GM12878 (cell line): ENCODE measurements at regions not wholly inside any gene's neighbourhood (a gene's known extent, or its start where the extent isn't known, plus 50 kb on each side); places are given as distances from the start of the nearest gene placed in this dataset.

Source experiments
- BMI1 ChIP-seq: fragments of 450-650 bp; IDR thresholded peaks from 2 replicates; pipeline ENCODE4 v1.6.1; 2016; ENCODE audit warnings: mild to moderate bottlenecking, moderate library complexity, borderline replicate concordance
- CHD2 ChIP-seq: IDR thresholded peaks from 2 replicates; pipeline ENCODE4 v1.6.1; 2011; ENCODE audit warnings: low read depth, low read length, improper control_type of control experiment, borderline replicate concordance
- CREB1 ChIP-seq: IDR thresholded peaks from 2 replicates; pipeline ENCODE4 v1.6.1; 2012; ENCODE audit warnings: low read depth, mild to moderate bottlenecking, inconsistent platforms
- CTCF ChIP-seq, 3 experiments: IDR thresholded peaks in 2 of 3; conservative IDR thresholded peaks in 1 of 3; 2 replicates each; pipeline ENCODE4 v1.5.1; 2011; ENCODE audit warnings: low read depth in 3 of 3, low read length in 3 of 3, mild to moderate bottlenecking in 3 of 3, control low read depth in 2 of 3, moderate library complexity in 2 of 3, inconsistent platforms in 1 of 3, mixed read lengths in 1 of 3; ENCODE audit not compliant: control insufficient read depth in 2 of 3, insufficient read depth in 1 of 3; ENCODE audit errors: extremely low read depth in 1 of 3
- FOS ChIP-seq: IDR thresholded peaks from 3 replicates; pipeline ENCODE4 v1.6.1; 2011; ENCODE audit warnings: borderline replicate concordance; ENCODE audit not compliant: insufficient read length; ENCODE audit errors: extremely low read depth
- MAX ChIP-seq: IDR thresholded peaks from 2 replicates; pipeline ENCODE4 v1.6.1; 2012; ENCODE audit warnings: low read depth, low read length, improper control_type of control experiment
- NRF1 ChIP-seq: conservative IDR thresholded peaks from 2 replicates; pipeline ENCODE4 v1.6.1; 2011; ENCODE audit warnings: mild to moderate bottlenecking, low read depth, low read length, improper control_type of control experiment
- REST ChIP-seq: IDR thresholded peaks from 2 replicates; pipeline ENCODE4 v1.6.1; 2012; ENCODE audit warnings: mild to moderate bottlenecking, low read depth, low read length
- RFX5 ChIP-seq: IDR thresholded peaks from 2 replicates; pipeline ENCODE4 v1.6.1; 2011; ENCODE audit warnings: low read depth, low read length, improper control_type of control experiment
- SIN3A ChIP-seq: IDR thresholded peaks from 2 replicates; pipeline ENCODE4 v1.6.1; 2012; ENCODE audit warnings: low read depth, low read length, improper control_type of control experiment
- SRF ChIP-seq, 2 experiments: IDR thresholded peaks; 2 replicates each; pipeline ENCODE4 v1.6.1; 2011; ENCODE audit warnings: low read depth in 2 of 2, low read length in 2 of 2, mild to moderate bottlenecking in 1 of 2, moderate library complexity in 1 of 2
- ZBED1 ChIP-seq: IDR thresholded peaks from 2 replicates; pipeline ENCODE4 v1.6.1; 2016; ENCODE audit warnings: borderline replicate concordance
- ZNF274 ChIP-seq: IDR thresholded peaks from one replicate; pipeline ENCODE4 v1.8.0; 2011; ENCODE audit not compliant: insufficient read length, insufficient read depth

- TF ChIP-seq BMI1 = no peak
- TF ChIP-seq REST = no peak
- no peak for TF ChIP-seq CREB1
- no peak for TF ChIP-seq MAX
- no peak for TF ChIP-seq CTCF (IDR thresholded peaks at IDR 0.05 in 2 of 3, conservative IDR thresholded peaks at IDR 0.05 in 1 of 3; ENCODE audit: control insufficient read depth in 2 of 3, extremely low read depth in 1 of 3, insufficient read depth in 1 of 3, low read depth in 3 of 3, low read length in 3 of 3)
- TF ChIP-seq RFX5 = no peak
- TF ChIP-seq CHD2 = no peak
- TF ChIP-seq ZNF274 = no peak
- no peak for TF ChIP-seq NRF1
- no peak for TF ChIP-seq SRF (IDR thresholded peaks at IDR 0.05; ENCODE audit: low read depth in 2 of 2, low read length in 2 of 2)
- TF ChIP-seq FOS = no peak
- no peak for TF ChIP-seq SIN3A
- no peak for TF ChIP-seq ZBED1
Observed at GRCh38 chr3:127089486-127090145, 103.3 kb upstream of the PRR23E start.
